HFF-Myc (cell line): ENCODE measurements at regions not wholly inside any gene's neighbourhood (a gene's known extent, or its start where the extent isn't known, plus 50 kb on each side); places are given as distances from the start of the nearest gene placed in this dataset.

Experiments used
- DNase-seq: peaks from one replicate; pipeline ENCODE4 v3.0.0-alpha.2; 2011; ENCODE audit warnings: low read depth; ENCODE audit errors: extremely low read depth
- H3K4me3 ChIP-seq: replicated peaks from 2 replicates; pipeline ENCODE4 v1.5.1; 2011; ENCODE audit warnings: low read depth, mild to moderate bottlenecking, control low read depth, low read length
- CTCF ChIP-seq: IDR thresholded peaks from 2 replicates; pipeline ENCODE4 v1.5.1; 2012; ENCODE audit warnings: mild to moderate bottlenecking, low read depth, low read length, control low read depth; ENCODE audit errors: missing control alignments

GRCh38 chr5:31091501-31091900 is 102.0 kb upstream of the CDH6 start:
- no peak overlapping the region for H3K4me3 ChIP-seq
- no peak for DNase-seq
- TF ChIP-seq CTCF = no peak

- no peak overlapping the region for H3K4me3 ChIP-seq
- no peak for TF ChIP-seq CTCF
- no peak for DNase-seq
Observed at GRCh38 chr5:31090467-31090866, 103.0 kb upstream of the CDH6 start.

- no peak for TF ChIP-seq CTCF
- DNase-seq = no peak
- no peak overlapping the region for H3K4me3 ChIP-seq
Observed at GRCh38 chr5:31086839-31087415, 106.6 kb upstream of the CDH6 start.

- TF ChIP-seq CTCF = no peak
- H3K4me3 ChIP-seq = no peak overlapping the region
- DNase-seq = no peak
Observed at GRCh38 chr5:31084871-31085270, 108.6 kb upstream of the CDH6 start.

- no peak for TF ChIP-seq CTCF
- no peak overlapping the region for H3K4me3 ChIP-seq
Observed at GRCh38 chr5:31083364-31083763, 110.1 kb upstream of the CDH6 start.

GRCh38 chr5:31079668-31080067 is 113.8 kb upstream of the CDH6 start:
- TF ChIP-seq CTCF = no peak

More at GRCh38 chr5:31083364-31083763, 110.1 kb upstream of the CDH6 start:
- DNase-seq = no peak

GRCh38 chr5:31078956-31079355 is 114.5 kb upstream of the CDH6 start:
- TF ChIP-seq CTCF = no peak
- no peak overlapping the region for H3K4me3 ChIP-seq
- no peak for DNase-seq

More at GRCh38 chr5:31079668-31080067, 113.8 kb upstream of the CDH6 start:
- no peak for DNase-seq
- no peak overlapping the region for H3K4me3 ChIP-seq
